GM23338 (cell line): ENCODE measurements at regions not wholly inside any gene's neighbourhood (a gene's known extent, or its start where the extent isn't known, plus 50 kb on each side); places are given as distances from the start of the nearest gene placed in this dataset.

Experiments
- ATAC-seq: fragments of 200-7000 bp; cut with Tn5 transposase; 3 replicates; pipeline ENCODE4 v1.9.1; 2020
- DNase-seq: peaks from one replicate; pipeline ENCODE4 v3.0.0-alpha.2; 2015; ENCODE audit warnings: low spot score
- H2AFZ ChIP-seq: fragments of 200-600 bp; sonication (generic); 2 replicates; pipeline ENCODE4 v1.8.0; 2016; ENCODE audit warnings: antibody characterized with exemption, mild to moderate bottlenecking, moderate library complexity
- H3F3A ChIP-seq: fragments of 200-600 bp; sonication (generic); replicated peaks from 2 replicates; pipeline ENCODE4 v1.8.0; 2017; ENCODE audit warnings: antibody characterized with exemption, mixed run types, low read depth
- H3K27ac ChIP-seq: fragments of 200-600 bp; sonication (generic); 2 replicates; pipeline ENCODE4 v1.6.1; 2016; ENCODE audit warnings: low read depth
- H3K27me3 ChIP-seq: fragments of 200-600 bp; sonication (generic); 2 replicates; pipeline ENCODE4 v1.8.0; 2016; ENCODE audit warnings: mild to moderate bottlenecking, mixed run types, moderate library complexity; ENCODE audit not compliant: insufficient read depth
- H3K36me3 ChIP-seq: fragments of 200-600 bp; sonication (generic); 2 replicates; pipeline ENCODE4 v1.8.0; 2016; ENCODE audit warnings: mild to moderate bottlenecking; ENCODE audit not compliant: insufficient read depth
- H3K4me1 ChIP-seq: fragments of 200-600 bp; sonication (generic); 2 replicates; pipeline ENCODE4 v1.8.0; 2016; ENCODE audit warnings: mild to moderate bottlenecking, moderate library complexity; ENCODE audit not compliant: insufficient read depth
- H3K4me2 ChIP-seq: fragments of 200-600 bp; sonication (generic); 2 replicates; pipeline ENCODE4 v1.7.1; 2017; ENCODE audit warnings: mixed run types
- H3K4me3 ChIP-seq: fragments of 200-600 bp; sonication (generic); 2 replicates; pipeline ENCODE4 v1.6.1; 2016; ENCODE audit warnings: mixed run types
- H3K79me2 ChIP-seq: fragments of 200-600 bp; sonication (generic); replicated peaks from 2 replicates; pipeline ENCODE4 v1.8.0; 2017; ENCODE audit warnings: mild to moderate bottlenecking; ENCODE audit not compliant: insufficient read depth
- H3K9me2 ChIP-seq: fragments of 200-600 bp; sonication (generic); 2 replicates; pipeline ENCODE4 v1.8.0; 2017; ENCODE audit not compliant: insufficient read depth
- H4K20me1 ChIP-seq: fragments of 200-600 bp; sonication (generic); replicated peaks from 2 replicates; pipeline ENCODE4 v1.8.0; 2017; ENCODE audit warnings: mild to moderate bottlenecking; ENCODE audit not compliant: insufficient read depth
- H3K27ac Mint-ChIP-seq: 2 replicates; pipeline ENCODE4 v1.8.0; 2020; ENCODE audit warnings: inconsistent platforms, mild to moderate bottlenecking, moderate library complexity, mixed read lengths
- H3K27me3 Mint-ChIP-seq: 3 replicates; pipeline ENCODE4 v1.8.0; 2022; ENCODE audit warnings: low read depth, mild to moderate bottlenecking, moderate library complexity, mixed read lengths, inconsistent platforms; ENCODE audit not compliant: insufficient read depth, poor library complexity
- H3K36me3 Mint-ChIP-seq: 3 replicates; pipeline ENCODE4 v1.8.0; 2021; ENCODE audit warnings: low read depth, mild to moderate bottlenecking, inconsistent platforms, moderate library complexity, mixed read lengths
- H3K4me1 Mint-ChIP-seq: 3 replicates; pipeline ENCODE4 v1.8.0; 2020; ENCODE audit warnings: mild to moderate bottlenecking, inconsistent platforms, mixed read lengths
- H3K4me3 Mint-ChIP-seq: 3 replicates; pipeline ENCODE4 v1.8.0; 2021; ENCODE audit warnings: moderate library complexity, mild to moderate bottlenecking, inconsistent platforms, mixed read lengths
- H3K9me3 Mint-ChIP-seq: 3 replicates; pipeline ENCODE4 v1.8.0; 2020; ENCODE audit warnings: moderate library complexity, mild to moderate bottlenecking, inconsistent platforms, mixed read lengths
- CREB1 ChIP-seq: fragments of 250-450 bp; sonication (Bioruptor Pico); IDR thresholded peaks from 2 replicates; pipeline ENCODE4 v1.5.0; 2020; ENCODE audit warnings: low read depth, mild to moderate bottlenecking, moderate library complexity
- CTCF ChIP-seq, 2 experiments: fragments of 200-600 bp in 1 of 2; sonication (generic) in 1 of 2; conservative IDR thresholded peaks; 2 replicates each; pipeline versions ENCODE4 v1.5.1 to v1.6.1; 2016 to 2017; ENCODE audit warnings: antibody characterized with exemption in 2 of 2, low read depth in 2 of 2, mild to moderate bottlenecking in 2 of 2, moderate library complexity in 1 of 2
- ETS1 ChIP-seq: IDR thresholded peaks from 2 replicates; pipeline ENCODE4 v1.6.1; 2016; ENCODE audit warnings: antibody characterized with exemption
- EZH2 ChIP-seq: fragments of 200-600 bp; sonication (generic); IDR thresholded peaks from one replicate; pipeline ENCODE4 v1.8.0; 2017; ENCODE audit warnings: antibody characterized with exemption, mild to moderate bottlenecking, low read depth; ENCODE audit not compliant: unreplicated experiment
- EZH2phosphoT487 ChIP-seq: fragments of 200-600 bp; sonication (generic); IDR thresholded peaks from one replicate; pipeline ENCODE4 v1.8.1; 2018; ENCODE audit warnings: antibody characterized with exemption; ENCODE audit not compliant: unreplicated experiment
- JUNB ChIP-seq: IDR thresholded peaks from one replicate; pipeline ENCODE4 v1.6.1; 2016; ENCODE audit warnings: antibody characterized with exemption; ENCODE audit not compliant: unreplicated experiment
- NANOG ChIP-seq: IDR thresholded peaks from 2 replicates; pipeline ENCODE4 v1.6.1; 2016; ENCODE audit warnings: antibody characterized with exemption, borderline replicate concordance
- POLR2AphosphoS5 ChIP-seq: IDR thresholded peaks from 2 replicates; pipeline ENCODE4 v1.6.1; 2016; ENCODE audit warnings: antibody characterized with exemption, low read depth
- STAT1 ChIP-seq: IDR thresholded peaks from one replicate; pipeline ENCODE4 v1.6.1; 2016; ENCODE audit warnings: antibody characterized with exemption; ENCODE audit not compliant: unreplicated experiment
- ZNF114 ChIP-seq: fragments of 250-450 bp; sonication (Bioruptor Pico); IDR thresholded peaks from 2 replicates; pipeline ENCODE4 v1.5.0; 2020; ENCODE audit warnings: mild to moderate bottlenecking, moderate library complexity
- ZNF331 ChIP-seq: fragments of 250-450 bp; sonication (Bioruptor Pico); IDR thresholded peaks from 2 replicates; pipeline ENCODE4 v1.5.0; 2020; ENCODE audit warnings: low read depth, mild to moderate bottlenecking, moderate library complexity
- ZNF462 ChIP-seq: fragments of 250-450 bp; sonication (Bioruptor Pico); IDR thresholded peaks from 2 replicates; pipeline ENCODE4 v1.5.0; 2020; ENCODE audit warnings: mild to moderate bottlenecking, moderate library complexity

- Histone ChIP-seq H2AFZ (no peak overlapping the region; the same call in 1 of the 2 replicates), H3K4me1 (no peaks in the 10 kb centered on the region), H3K27ac (no peak overlapping the region), H3K4me3 (no peak overlapping the region), H4K20me1 (no peaks in the 10 kb centered on the region), H3K27me3 (no peaks in the 10 kb centered on the region), H3K4me2 (no peak overlapping the region), H3K79me2 (no peaks in the 10 kb centered on the region), H3K9me2 (no peaks in the 10 kb centered on the region), H3F3A (no peaks in the 10 kb centered on the region), H3K36me3 (no peaks in the 10 kb centered on the region)
- H3K9me3 Mint-ChIP-seq: no peaks in the 10 kb centered on the region
- no peak overlapping the region for H3K27ac Mint-ChIP-seq
- no peak overlapping the region for H3K4me3 Mint-ChIP-seq
- H3K27me3 Mint-ChIP-seq: no peaks in the 10 kb centered on the region
- no peak for ATAC-seq
- no peaks in the 10 kb centered on the region for H3K36me3 Mint-ChIP-seq
- no peaks in the 10 kb centered on the region for H3K4me1 Mint-ChIP-seq
- no peak for DNase-seq
- TF ChIP-seq POLR2AphosphoS5: no peak
- no peak for TF ChIP-seq JUNB
- TF ChIP-seq ZNF331 (CRISPR knock-in tag): no peak
- no peak for TF ChIP-seq EZH2phosphoT487
- no peak for TF ChIP-seq CTCF (conservative IDR thresholded peaks at IDR 0.05; ENCODE audit: low read depth in 2 of 2)
- no peak for TF ChIP-seq EZH2
- no peak for TF ChIP-seq CREB1 (CRISPR knock-in tag)
- no peak for TF ChIP-seq ETS1
- no peak for TF ChIP-seq NANOG
These were observed 94.1 kb upstream of the ATP1B1 start for GRCh38 chr1:169012416-169012815.

GRCh38 chr1:169013821-169014220 is 92.7 kb upstream of the ATP1B1 start:
- no peaks in the 10 kb centered on the region for H3K4me1 Mint-ChIP-seq
- H3K9me3 Mint-ChIP-seq: no peaks in the 10 kb centered on the region
- H3K9me2 ChIP-seq: no peaks in the 10 kb centered on the region
- no peak overlapping the region for H3K27ac Mint-ChIP-seq
- H3K4me3 Mint-ChIP-seq: no peak overlapping the region
- H3K27me3 ChIP-seq: no peaks in the 10 kb centered on the region
- no peak overlapping the region for H3K27ac ChIP-seq
- no peak for DNase-seq
- no peaks in the 10 kb centered on the region for H3K27me3 Mint-ChIP-seq
- H3F3A ChIP-seq: no peaks in the 10 kb centered on the region
- no peaks in the 10 kb centered on the region for H3K79me2 ChIP-seq
- no peak overlapping the region for H2AFZ ChIP-seq
- ATAC-seq: no peak
- no peaks in the 10 kb centered on the region for H3K36me3 Mint-ChIP-seq
- no peaks in the 10 kb centered on the region for H4K20me1 ChIP-seq
- no peak overlapping the region for H3K4me3 ChIP-seq
- H3K4me1 ChIP-seq: no peaks in the 10 kb centered on the region
- no peak overlapping the region for H3K4me2 ChIP-seq
- H3K36me3 ChIP-seq: no peaks in the 10 kb centered on the region
- no peak for TF ChIP-seq JUNB
- TF ChIP-seq ZNF331 (CRISPR knock-in tag): no peak
- TF ChIP-seq ZNF462 (CRISPR knock-in tag): no peak
- TF ChIP-seq CREB1 (CRISPR knock-in tag): no peak
- no peak for TF ChIP-seq STAT1
- no peak for TF ChIP-seq POLR2AphosphoS5
- TF ChIP-seq EZH2phosphoT487: no peak
- TF ChIP-seq EZH2: no peak
- TF ChIP-seq ZNF114 (CRISPR knock-in tag): no peak
- no peak for TF ChIP-seq NANOG
- TF ChIP-seq ETS1: no peak
